ENCODE measurements at regions not wholly inside any gene's neighbourhood (a gene's known extent, or its start where the extent isn't known, plus 50 kb on each side); places are given as distances from the start of the nearest gene placed in this dataset.

DNA sequence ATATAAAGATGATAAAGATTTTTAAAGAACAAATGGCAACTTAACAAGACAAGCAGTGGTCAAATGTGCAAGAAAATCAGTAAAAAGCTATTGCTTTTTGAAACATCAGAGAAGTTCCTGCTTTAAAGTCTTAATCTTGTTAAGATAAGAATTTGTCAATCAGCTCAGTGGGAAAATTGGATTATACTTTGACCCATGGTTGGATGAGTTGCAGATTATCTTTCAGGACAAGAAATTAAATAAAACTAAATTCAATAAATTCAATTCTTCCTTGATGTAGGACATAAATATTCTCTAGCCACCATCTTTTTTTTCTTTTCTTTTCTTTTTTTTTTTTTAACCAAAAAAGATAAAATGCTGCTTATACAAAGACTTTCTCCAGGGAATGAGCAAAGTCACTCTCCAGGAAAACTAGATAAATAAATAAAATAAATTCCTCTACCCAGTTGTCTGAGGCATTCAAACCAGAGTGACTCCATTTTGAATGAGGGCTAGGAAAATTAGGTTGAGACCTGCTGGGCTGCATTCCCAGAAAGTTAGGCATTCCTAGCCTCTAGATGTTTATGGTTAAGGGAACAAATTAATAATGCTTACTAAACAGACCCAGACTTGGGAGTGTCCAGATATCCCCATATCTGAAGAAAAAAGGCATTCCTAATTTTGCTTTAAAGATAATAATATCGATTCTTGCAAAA, 211.2 kb downstream of the SNCA start:
- TF ChIP-seq CTCF (IDR thresholded peaks at IDR 0.05) (no peak), POLR2A (IDR thresholded peaks at IDR 0.05) (no peak)
